HT1080 (cell line): ENCODE measurements at regions not wholly inside any gene's neighbourhood (a gene's known extent, or its start where the extent isn't known, plus 50 kb on each side); places are given as distances from the start of the nearest gene placed in this dataset.
"Not testable (repeated sequence)": the region's sequence is repeated elsewhere in the genome, so short reads cannot be mapped to it uniquely, and the experiment has no call there.

Experiments
- DNase-seq: peaks from one replicate; pipeline ENCODE4 v3.0.0-alpha.2; 2015; ENCODE audit warnings: low read depth

DNA sequence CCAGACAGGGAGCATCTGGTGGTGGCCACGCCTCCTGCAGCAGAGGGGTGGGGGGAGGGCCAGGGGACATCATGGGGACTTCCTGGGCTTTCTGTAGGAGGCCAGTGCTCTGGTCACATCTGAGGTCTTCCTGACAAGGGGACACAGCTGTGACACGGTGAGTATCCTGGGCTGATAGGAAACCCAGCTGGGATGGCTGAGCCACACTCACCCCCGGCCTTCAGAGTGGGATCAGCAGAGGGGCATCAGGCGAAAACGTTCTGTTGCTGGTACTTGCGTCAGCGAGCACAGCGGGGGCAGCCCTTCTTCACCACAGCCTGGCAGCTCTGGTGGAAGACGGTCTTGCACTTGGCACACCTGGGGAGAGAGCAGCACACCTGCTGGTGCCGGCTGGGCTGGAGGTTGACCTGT lies 122.9 kb upstream of the SMURF2 start:
- no peak for DNase-seq

DNA sequence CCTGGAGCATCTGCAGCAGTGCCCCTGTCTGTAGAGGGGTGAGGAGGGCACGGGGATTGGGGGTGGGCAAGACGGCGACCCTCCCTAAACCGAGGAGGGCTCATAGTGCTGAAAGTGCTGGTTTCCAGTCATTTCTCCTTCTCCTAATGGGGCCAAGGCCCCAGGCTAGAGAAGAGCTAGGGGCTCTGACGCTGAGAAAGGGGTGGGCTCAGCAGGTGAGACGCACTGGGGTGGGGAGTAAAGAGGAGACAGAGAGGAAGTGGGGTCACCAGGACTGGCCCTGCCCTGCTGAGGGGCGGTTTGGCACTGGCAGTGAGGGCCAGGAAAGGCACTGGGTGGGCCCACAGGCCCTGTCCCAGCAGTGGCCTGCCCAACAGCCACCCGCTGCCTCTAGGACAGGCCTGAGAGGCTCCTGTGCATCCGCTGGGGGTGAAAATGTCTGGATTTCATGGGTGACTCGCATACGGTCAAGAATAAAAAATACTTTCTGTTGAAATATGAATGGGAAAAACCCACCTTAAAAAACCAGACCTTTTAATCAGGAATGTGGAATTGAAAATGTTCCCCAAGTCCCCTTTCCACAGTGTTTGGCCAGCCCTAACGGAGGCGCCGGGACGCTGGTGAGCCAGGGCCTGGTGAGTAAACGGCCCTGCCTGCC lies 122.4 kb upstream of the SMURF2 start:
- DNase-seq = no peak

DNA sequence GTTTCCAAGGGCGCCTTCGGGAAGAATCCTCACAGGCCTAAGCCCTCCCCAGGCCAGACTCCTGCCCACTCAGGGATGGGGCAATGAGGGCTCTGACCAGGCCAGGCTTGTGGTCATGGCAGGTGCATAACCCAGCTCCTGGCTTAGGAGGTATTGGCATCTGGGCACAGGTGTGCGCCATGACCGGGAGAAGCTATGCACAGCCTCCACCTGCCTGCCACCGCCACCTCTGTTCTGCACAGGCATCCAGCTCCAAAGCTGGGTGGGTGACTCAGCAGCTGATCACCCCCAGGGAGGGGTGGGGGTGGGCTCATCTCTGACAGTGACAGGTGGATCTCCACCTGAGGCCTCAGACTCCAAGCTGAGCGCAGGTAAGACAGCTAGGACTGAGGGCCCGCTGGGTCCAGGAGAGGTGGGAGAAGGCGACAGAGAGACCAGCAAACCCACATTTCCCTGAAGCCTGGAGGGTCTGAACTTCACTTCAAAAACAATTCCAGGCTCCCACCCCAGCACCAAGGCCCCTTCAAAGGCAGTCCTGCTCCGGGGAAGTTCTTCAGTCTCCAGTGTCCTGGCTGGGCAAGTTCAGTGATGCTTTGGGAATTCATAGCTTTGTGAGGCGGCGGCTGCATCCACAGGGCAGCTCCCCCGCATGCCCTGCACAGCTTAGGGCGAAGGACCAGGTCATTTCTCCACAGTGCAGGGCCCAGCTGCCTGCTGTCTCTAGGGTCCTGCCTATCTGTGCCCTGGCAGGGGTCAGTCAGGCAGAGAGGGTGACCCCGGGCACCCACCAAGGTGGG lies 121.6 kb upstream of the SMURF2 start:
- DNase-seq = no peak

GRCh38 chr17:64783031-64783461 lies 120.9 kb upstream of the SMURF2 start:
- DNase-seq = no peak

DNA sequence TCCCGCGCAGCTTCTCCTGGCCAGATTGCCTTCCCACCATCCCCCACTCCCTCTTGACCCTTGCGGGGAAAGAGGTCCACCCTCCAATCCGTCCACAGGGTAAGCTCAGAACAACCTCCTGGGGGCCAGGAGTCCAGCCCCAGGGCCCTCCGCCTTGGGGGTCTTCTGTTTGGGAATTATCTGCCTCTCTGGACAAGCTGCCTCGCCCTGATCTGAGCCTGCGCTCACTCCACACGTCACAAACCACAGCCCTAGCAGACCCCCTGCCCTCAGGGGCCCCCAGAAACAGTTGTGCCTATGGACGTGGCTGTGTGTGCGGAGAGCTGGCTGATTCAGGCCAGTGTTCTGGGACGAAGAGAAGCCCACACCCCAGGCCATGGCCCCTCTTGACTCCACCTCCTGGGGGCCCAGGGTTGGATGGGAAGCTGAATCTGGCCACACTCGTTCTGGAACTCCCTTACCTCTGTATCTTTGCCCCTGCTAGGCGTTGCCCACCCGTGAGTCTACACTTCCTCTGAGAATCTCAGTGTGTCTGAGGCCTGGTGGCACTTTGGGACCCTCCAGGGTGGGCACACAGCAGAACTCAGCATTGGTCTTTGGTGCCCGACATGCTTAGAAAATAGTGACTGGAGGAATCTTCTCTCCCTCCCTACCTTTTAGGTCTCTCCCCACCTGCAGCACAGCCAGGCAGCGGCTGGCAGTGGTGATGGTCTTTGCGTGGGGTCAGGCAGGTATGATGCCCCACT lies 119.9 kb upstream of the SMURF2 start:
- DNase-seq = no peak

GRCh38 chr17:64781014-64781756 lies 119.1 kb upstream of the SMURF2 start:
- no peak for DNase-seq

GRCh38 chr17:64780096-64781013 lies 118.2 kb upstream of the SMURF2 start:
- no peak for DNase-seq

DNA sequence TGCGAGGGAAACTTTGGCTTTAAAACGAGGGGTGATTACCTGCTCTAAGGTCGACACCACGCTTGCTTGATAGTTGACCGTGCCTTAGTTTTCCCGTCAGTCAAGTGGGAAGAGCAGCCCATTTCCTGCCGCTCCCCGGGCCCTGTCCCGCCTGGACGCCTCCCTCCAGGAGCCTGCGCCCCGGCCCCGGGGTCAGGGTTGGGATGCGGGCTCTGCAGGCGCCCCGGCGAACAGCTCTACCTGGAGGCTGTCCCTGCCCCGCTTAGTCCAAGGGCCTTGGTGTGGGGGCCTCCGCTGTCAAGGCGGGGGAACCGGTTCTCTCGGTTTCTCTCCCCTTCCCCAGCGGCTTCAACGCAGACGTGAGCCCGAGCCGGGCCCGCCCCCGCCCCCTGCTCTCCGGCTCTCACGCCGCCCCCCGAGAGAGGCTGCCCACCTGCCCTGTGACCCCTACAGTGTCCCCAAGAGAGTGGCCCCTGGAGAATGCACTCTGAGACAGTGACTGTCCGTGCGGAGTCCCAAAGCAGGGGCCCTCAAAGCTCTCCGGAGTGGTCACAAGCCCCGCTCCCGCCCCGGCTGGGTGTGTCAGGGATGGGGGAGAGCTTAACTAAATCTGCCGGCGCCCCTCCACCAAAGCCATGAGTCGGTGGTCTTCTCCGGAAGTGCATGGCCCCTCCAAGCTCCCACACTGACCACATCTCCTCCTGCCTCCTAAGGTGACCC lies 117.4 kb upstream of the SMURF2 start:
- DNase-seq = no peak

GRCh38 chr17:64779098-64779375 lies 116.9 kb upstream of the SMURF2 start:
- DNase-seq = not testable (repeated sequence)

DNA sequence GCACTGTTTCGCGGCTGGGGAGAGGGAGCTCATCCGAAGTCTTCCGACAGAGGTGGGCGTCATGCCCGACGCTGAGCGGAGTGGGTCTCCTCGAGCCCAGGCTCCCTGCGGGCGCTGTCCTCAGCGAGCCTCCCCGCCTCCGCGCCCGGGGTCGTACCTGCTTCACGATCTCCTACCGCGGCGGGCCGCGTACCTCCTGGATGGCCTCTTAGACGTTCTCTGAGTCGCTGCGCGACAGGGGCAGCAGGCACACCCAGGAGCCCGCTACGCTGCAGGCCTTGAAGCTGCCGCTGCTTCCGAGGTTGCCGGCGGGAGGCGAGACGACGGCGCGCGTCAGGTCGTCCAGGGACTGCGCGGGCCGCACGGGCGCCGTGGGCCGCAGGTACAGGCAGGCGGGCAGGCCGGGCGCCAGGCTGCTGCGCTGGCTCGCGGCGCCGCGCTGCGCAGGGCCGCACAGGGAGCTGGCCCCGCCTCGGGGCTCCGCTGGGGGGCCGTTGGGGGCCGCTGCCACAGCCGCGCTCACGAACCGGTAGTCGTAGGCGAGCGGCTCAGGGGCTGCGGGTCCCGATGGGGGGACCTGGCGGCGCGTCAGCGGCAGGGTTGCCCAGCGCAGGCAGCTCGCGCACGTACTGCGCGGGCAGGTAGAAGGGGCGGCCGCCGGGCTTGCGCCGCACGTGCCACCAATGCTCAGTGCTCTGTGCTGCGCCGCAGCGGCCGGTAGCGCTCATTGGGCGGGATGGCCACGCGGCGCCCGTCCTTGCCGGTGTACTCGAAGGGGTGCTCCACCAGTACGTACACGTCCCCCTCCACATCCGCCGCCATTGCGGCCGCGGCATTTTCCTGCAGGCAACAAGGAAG lies 116.4 kb upstream of the SMURF2 start:
- no peak for DNase-seq

DNA sequence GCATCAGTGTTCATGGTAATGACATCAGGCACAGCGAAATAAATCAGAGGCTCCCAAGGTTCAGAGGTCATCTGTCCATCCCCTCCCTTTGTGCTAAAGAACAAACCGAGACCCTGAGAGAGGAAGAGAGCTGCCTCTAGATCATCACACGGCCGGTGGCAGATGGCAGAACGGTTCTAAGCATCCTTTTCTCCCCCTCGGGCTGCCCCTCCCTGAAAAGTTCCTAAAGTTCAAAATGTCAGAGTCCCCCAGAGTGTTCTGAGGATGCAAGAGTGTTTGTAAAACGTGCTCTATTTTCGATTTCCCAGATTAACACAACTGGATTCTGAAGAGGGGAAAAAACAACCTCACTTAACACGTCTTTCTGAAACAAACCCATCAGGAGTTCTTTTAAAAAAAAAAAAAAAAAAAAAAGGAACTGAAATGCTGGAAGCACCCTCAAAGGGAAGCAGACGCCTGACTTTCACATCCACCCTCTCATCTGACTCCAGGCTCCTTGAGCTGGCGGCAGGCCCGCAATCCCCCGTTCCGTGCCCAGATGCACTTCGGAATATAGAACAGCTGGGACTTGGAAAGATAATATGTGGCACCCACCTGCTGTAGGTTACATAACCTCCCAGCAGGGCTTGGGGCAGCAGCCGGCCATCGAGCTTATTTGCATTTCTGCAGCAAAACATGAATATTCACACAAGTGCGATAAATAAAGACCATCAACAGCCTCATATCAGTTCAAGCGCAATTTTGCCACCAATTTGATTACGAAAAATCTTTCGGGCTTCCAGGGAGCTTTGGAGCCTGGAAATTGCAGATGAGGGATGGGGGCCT lies 115.5 kb upstream of the SMURF2 start:
- DNase-seq = no peak

- peak; percentile 75 for DNase-seq
These were observed 114.8 kb upstream of the SMURF2 start for GRCh38 chr17:64776720-64777414.

- DNase-seq = no peak
These were observed 113.8 kb upstream of the SMURF2 start for GRCh38 chr17:64775701-64776570.

GRCh38 chr17:64774888-64775540 lies 112.9 kb upstream of the SMURF2 start:
- no peak for DNase-seq

- DNase-seq = peak; percentile 63
These were observed 112.0 kb upstream of the SMURF2 start for GRCh38 chr17:64773836-64774761.
